HepG2 (cell line): ENCODE measurements at regions not wholly inside any gene's neighbourhood (a gene's known extent, or its start where the extent isn't known, plus 50 kb on each side); places are given as distances from the start of the nearest gene placed in this dataset.

ENCODE experiments used
- ATAC-seq: fragments of 200-7000 bp; cut with Tn5 transposase; 3 replicates; pipeline ENCODE4 v1.9.1; 2020; ENCODE audit warnings: mild to moderate bottlenecking, moderate library complexity
- BruUV-seq: library from RNA; stranded (reverse); fragments of 400-500 nt; replicated peaks from 2 replicates; lab custom pipeline; 2021; lab: Mats Ljungman, UMichigan
- CTCF ChIA-PET: fragments of 300-600 bp; formaldehyde crosslinking; extraction: SDS; loops from one replicate; lab custom pipeline; 2021; ENCODE audit warnings: low total read pairs, inconsistent platforms, low intra/inter-chr PET ratio; lab: Yijun Ruan, JAX
- POLR2A ChIA-PET: fragments of 350-600 bp; sonication (Branson Sonifier 250); formaldehyde crosslinking; loops from one replicate; lab custom pipeline; 2020; ENCODE audit warnings: antibody characterized with exemption, inconsistent platforms; lab: Yijun Ruan, JAX
- DNase-seq: peaks from one replicate; pipeline ENCODE4 v3.0.0-alpha.2; 2015; ENCODE audit warnings: low spot score
- FAIRE-seq: peaks from 3 replicates; lab custom pipeline; 2011; peaks lifted over from hg19 to GRCh38; lab: Jason Lieb, UNC
- H2AFZ ChIP-seq: one replicate; pipeline ENCODE4 v1.6.1; 2011; ENCODE audit warnings: low read length, inconsistent platforms
- H3K27ac ChIP-seq: fragments of 300-600 bp; 3 replicates; pipeline ENCODE4 v1.8.0; 2011; ENCODE audit warnings: mixed run types, mild to moderate bottlenecking, mixed read lengths, low read length, inconsistent platforms; ENCODE audit not compliant: insufficient read depth; ENCODE audit errors: extremely low read length
- H3K27me3 ChIP-seq, 2 experiments: fragments of 200-600 bp in 1 of 2; 2 replicates in 1 of 2; 3 replicates in 1 of 2; pipeline versions ENCODE4 v1.6.0 to v1.8.0; 2011; ENCODE audit warnings: low read length in 2 of 2, mild to moderate bottlenecking in 2 of 2, moderate library complexity in 2 of 2, inconsistent platforms in 1 of 2; ENCODE audit not compliant: insufficient read depth in 2 of 2, control insufficient read depth in 1 of 2
- H3K36me3 ChIP-seq, 2 experiments: fragments of 200-600 bp in 1 of 2; replicated peaks in 1 of 2; 2 replicates in 1 of 2; 3 replicates in 1 of 2; pipeline versions ENCODE4 v1.5.1 to v1.8.0; 2011; ENCODE audit warnings: low read length in 2 of 2, inconsistent platforms in 1 of 2; ENCODE audit not compliant: insufficient read depth in 2 of 2, control insufficient read depth in 1 of 2
- H3K4me1 ChIP-seq: 2 replicates; pipeline ENCODE4 v1.5.1; 2012; ENCODE audit warnings: low read length, inconsistent platforms; ENCODE audit not compliant: insufficient read depth
- H3K4me2 ChIP-seq: 2 replicates; pipeline ENCODE4 v1.6.0; 2011; ENCODE audit warnings: low read depth, low read length, inconsistent platforms
- H3K4me3 ChIP-seq, 3 experiments: fragments of 200-600 bp in 1 of 3; sonication (generic), shearing (Covaris generic) in 1 of 3; replicated peaks in 1 of 3; 2 replicates each; pipeline ENCODE4 v1.5.1; 2011 to 2016; ENCODE audit warnings: low read length in 3 of 3, inconsistent platforms in 2 of 3, low read depth in 2 of 3, mild to moderate bottlenecking in 2 of 3, control low read depth in 1 of 3, mixed read lengths in 1 of 3; ENCODE audit not compliant: insufficient read depth in 1 of 3
- H3K79me2 ChIP-seq: one replicate; pipeline ENCODE4 v1.6.1; 2011; ENCODE audit warnings: low read length, inconsistent platforms; ENCODE audit not compliant: insufficient read depth
- H3K9ac ChIP-seq: 2 replicates; pipeline ENCODE4 v1.6.0; 2011; ENCODE audit warnings: mild to moderate bottlenecking, low read depth, low read length, inconsistent platforms; ENCODE audit not compliant: insufficient read depth
- H3K9me3 ChIP-seq: 2 replicates; pipeline ENCODE4 v1.5.1; 2012; ENCODE audit warnings: mild to moderate bottlenecking, low read length
- H4K20me1 ChIP-seq: 2 replicates; pipeline ENCODE4 v1.6.0; 2011; ENCODE audit warnings: inconsistent platforms, mild to moderate bottlenecking, low read length, moderate library complexity; ENCODE audit not compliant: insufficient read depth
- MAFF ChIP-seq: IDR thresholded peaks from 2 replicates; pipeline ENCODE4 v1.6.1; 2011; ENCODE audit warnings: low read depth, low read length, improper control_type of control experiment
- MAFK ChIP-seq, 2 experiments: IDR thresholded peaks in 1 of 2; conservative IDR thresholded peaks in 1 of 2; 2 replicates each; pipeline ENCODE4 v1.6.1; 2011; ENCODE audit warnings: improper control_type of control experiment in 2 of 2, low read length in 2 of 2
- NBN ChIP-seq: fragments of 450-650 bp; conservative IDR thresholded peaks from 2 replicates; pipeline ENCODE4 v1.6.1; 2017
- STAG1 ChIP-seq: sonication (generic); formaldehyde crosslinking; IDR thresholded peaks from 2 replicates; pipeline ENCODE4 v1.4.0; 2020; ENCODE audit warnings: missing genetic modification reagents
- ZFAT ChIP-seq: sonication (generic); formaldehyde crosslinking; conservative IDR thresholded peaks from 2 replicates; pipeline ENCODE4 v1.8.1; 2023; ENCODE audit warnings: missing genetic modification reagents, inconsistent platforms
- ZFY ChIP-seq: sonication (generic); formaldehyde crosslinking; IDR thresholded peaks from 2 replicates; pipeline ENCODE4 v1.4.0; 2020; ENCODE audit warnings: missing genetic modification reagents
- ZNF264 ChIP-seq: sonication (generic); formaldehyde crosslinking; IDR thresholded peaks from 2 replicates; pipeline ENCODE4 v1.4.0; 2020; ENCODE audit warnings: missing genetic modification reagents
- ZNF274 ChIP-seq: sonication (generic); formaldehyde crosslinking; IDR thresholded peaks from 2 replicates; pipeline ENCODE4 v1.5.1; 2020; ENCODE audit warnings: mild to moderate bottlenecking, missing genetic modification reagents
- ZNF329 ChIP-seq: sonication (generic); formaldehyde crosslinking; IDR thresholded peaks from 2 replicates; pipeline ENCODE4 v1.9.0; 2021; ENCODE audit warnings: low read depth, mild to moderate bottlenecking, missing genetic modification reagents
- ZNF530 ChIP-seq: sonication (generic); formaldehyde crosslinking; IDR thresholded peaks from 2 replicates; pipeline ENCODE4 v1.5.0; 2020; ENCODE audit warnings: low read depth, mild to moderate bottlenecking, missing genetic modification reagents
- ZNF562 ChIP-seq: sonication (generic); formaldehyde crosslinking; IDR thresholded peaks from 2 replicates; pipeline ENCODE4 v1.8.0; 2022; ENCODE audit warnings: missing genetic modification reagents, borderline replicate concordance
- ZNF891 ChIP-seq: sonication (generic); formaldehyde crosslinking; IDR thresholded peaks from 2 replicates; pipeline ENCODE4 v1.5.0; 2020; ENCODE audit warnings: mild to moderate bottlenecking, missing genetic modification reagents
- ZSCAN12 ChIP-seq: sonication (generic); formaldehyde crosslinking; IDR thresholded peaks from 2 replicates; pipeline ENCODE4 v1.9.0; 2021; ENCODE audit warnings: mild to moderate bottlenecking, missing genetic modification reagents
- WGBS: methylation state at CpG from one replicate; pipeline ENCODE4 v1.1.6; 2017; ENCODE audit warnings: low lambda C conversion rate; 5-methylcytosine and 5-hydroxymethylcytosine counted together
- in situ Hi-C: cut with HindIII; loops from 2 replicates; pipeline ENCODE4 v1.10.0; 2017; ENCODE audit warnings: low pct_unique_long_range_greater_than_20kb; ENCODE audit not compliant: extremely low pct_ligation_motif_present
- intact Hi-C: fragments of 100-400 bp; cut with micrococcal nuclease; formaldehyde crosslinking; loops from one replicate; pipeline ENCODE4 v1.10.0; 2022; ENCODE audit not compliant: unreplicated experiment
- TF ChIP-seq, protein P1 (sequence below): sonication (generic); formaldehyde crosslinking; IDR thresholded peaks from 2 replicates; pipeline ENCODE4 v1.4.0; 2020; ENCODE audit warnings: mild to moderate bottlenecking, missing genetic modification reagents
- TF ChIP-seq, protein P2 (sequence below): fragments of 450-650 bp; IDR thresholded peaks from 2 replicates; pipeline ENCODE4 v1.6.1; 2016
- TF ChIP-seq, protein P3 (sequence below): sonication (generic); formaldehyde crosslinking; IDR thresholded peaks from 2 replicates; pipeline ENCODE4; 2020; ENCODE audit warnings: missing genetic modification reagents, mild to moderate bottlenecking, borderline replicate concordance
- TF ChIP-seq, protein P4 (sequence below): sonication (generic); formaldehyde crosslinking; IDR thresholded peaks from 2 replicates; pipeline ENCODE4 v1.5.0; 2020; ENCODE audit warnings: missing genetic modification reagents

DNA sequence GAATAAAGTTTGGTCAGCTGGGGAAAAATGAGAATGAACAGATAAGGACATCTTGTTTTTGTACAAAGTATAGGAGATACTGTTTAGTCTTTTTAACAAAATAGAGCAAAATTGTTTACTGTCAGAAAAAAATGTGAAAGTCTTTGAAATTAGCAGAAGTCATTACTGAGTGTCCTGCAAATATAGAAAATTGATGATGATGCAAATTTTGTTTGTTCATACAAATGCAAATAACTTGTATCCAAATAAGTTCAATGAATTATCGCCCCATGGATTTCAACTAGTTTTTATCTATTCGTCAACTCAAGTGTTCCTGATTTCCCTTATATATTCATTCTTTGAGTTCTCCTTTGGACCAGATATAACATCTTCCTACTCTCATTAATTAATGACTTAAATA lies 378.0 kb upstream of the SGO1 start:
- H3K27me3 ChIP-seq = no peaks in the 10 kb centered on the region
- DNase-seq = no peak
- H3K4me3 ChIP-seq = no peak overlapping the region
- H3K79me2 ChIP-seq = no peaks in the 10 kb centered on the region
- in situ Hi-C loops = no loop called here
- H3K4me2 ChIP-seq = no peak overlapping the region
- H3K36me3 ChIP-seq = no peaks in the 10 kb centered on the region
- H2AFZ ChIP-seq = no peak overlapping the region
- H3K27ac ChIP-seq = no peak overlapping the region
- peaks cover 59% of the 10 kb centered on the region for H3K9me3 ChIP-seq
- BruUV-seq = no TSS peak
- H3K9ac ChIP-seq = no peak overlapping the region
- FAIRE-seq = no peak
- no peaks in the 10 kb centered on the region for H4K20me1 ChIP-seq
- intact Hi-C loops = no loop called here
- POLR2A ChIA-PET = no interaction called here
- CTCF ChIA-PET = no interaction called here
- WGBS = 70% methylated on average over 2 of the region's 2 CpGs
- TF ChIP-seq ZNF891 (CRISPR knock-in tag) (no peak), ZFAT (CRISPR knock-in tag) (no peak), MAFF (peak; percentile 95), ZSCAN12 (CRISPR knock-in tag) (no peak), ZNF562 (CRISPR knock-in tag) (no peak), ZNF530 (CRISPR knock-in tag) (no peak), NBN (no peak), STAG1 (CRISPR knock-in tag) (no peak), ZNF329 (CRISPR knock-in tag) (no peak), ZNF274 (no peak), MAFK (conservative IDR thresholded peaks at IDR 0.05 in 1 of 2, IDR thresholded peaks at IDR 0.05 in 1 of 2; ENCODE audit: low read length in 2 of 2) (peak; percentile 92 to 97), ZFY (CRISPR knock-in tag) (no peak), ZNF264 (CRISPR knock-in tag) (no peak)
- TF ChIP-seq, protein P1, sequence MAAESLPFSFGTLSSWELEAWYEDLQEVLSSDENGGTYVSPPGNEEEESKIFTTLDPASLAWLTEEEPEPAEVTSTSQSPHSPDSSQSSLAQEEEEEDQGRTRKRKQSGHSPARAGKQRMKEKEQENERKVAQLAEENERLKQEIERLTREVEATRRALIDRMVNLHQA = no peak
- TF ChIP-seq, protein P2, sequence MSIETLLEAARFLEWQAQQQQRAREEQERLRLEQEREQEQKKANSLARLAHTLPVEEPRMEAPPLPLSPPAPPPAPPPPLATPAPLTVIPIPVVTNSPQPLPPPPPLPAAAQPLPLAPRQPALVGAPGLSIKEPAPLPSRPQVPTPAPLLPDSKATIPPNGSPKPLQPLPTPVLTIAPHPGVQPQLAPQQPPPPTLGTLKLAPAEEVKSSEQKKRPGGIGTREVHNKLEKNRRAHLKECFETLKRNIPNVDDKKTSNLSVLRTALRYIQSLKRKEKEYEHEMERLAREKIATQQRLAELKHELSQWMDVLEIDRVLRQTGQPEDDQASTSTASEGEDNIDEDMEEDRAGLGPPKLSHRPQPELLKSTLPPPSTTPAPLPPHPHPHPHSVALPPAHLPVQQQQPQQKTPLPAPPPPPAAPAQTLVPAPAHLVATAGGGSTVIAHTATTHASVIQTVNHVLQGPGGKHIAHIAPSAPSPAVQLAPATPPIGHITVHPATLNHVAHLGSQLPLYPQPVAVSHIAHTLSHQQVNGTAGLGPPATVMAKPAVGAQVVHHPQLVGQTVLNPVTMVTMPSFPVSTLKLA = no peak
- TF ChIP-seq, protein P3, sequence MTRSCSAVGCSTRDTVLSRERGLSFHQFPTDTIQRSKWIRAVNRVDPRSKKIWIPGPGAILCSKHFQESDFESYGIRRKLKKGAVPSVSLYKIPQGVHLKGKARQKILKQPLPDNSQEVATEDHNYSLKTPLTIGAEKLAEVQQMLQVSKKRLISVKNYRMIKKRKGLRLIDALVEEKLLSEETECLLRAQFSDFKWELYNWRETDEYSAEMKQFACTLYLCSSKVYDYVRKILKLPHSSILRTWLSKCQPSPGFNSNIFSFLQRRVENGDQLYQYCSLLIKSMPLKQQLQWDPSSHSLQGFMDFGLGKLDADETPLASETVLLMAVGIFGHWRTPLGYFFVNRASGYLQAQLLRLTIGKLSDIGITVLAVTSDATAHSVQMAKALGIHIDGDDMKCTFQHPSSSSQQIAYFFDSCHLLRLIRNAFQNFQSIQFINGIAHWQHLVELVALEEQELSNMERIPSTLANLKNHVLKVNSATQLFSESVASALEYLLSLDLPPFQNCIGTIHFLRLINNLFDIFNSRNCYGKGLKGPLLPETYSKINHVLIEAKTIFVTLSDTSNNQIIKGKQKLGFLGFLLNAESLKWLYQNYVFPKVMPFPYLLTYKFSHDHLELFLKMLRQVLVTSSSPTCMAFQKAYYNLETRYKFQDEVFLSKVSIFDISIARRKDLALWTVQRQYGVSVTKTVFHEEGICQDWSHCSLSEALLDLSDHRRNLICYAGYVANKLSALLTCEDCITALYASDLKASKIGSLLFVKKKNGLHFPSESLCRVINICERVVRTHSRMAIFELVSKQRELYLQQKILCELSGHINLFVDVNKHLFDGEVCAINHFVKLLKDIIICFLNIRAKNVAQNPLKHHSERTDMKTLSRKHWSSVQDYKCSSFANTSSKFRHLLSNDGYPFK = no peak
- TF ChIP-seq, protein P4, sequence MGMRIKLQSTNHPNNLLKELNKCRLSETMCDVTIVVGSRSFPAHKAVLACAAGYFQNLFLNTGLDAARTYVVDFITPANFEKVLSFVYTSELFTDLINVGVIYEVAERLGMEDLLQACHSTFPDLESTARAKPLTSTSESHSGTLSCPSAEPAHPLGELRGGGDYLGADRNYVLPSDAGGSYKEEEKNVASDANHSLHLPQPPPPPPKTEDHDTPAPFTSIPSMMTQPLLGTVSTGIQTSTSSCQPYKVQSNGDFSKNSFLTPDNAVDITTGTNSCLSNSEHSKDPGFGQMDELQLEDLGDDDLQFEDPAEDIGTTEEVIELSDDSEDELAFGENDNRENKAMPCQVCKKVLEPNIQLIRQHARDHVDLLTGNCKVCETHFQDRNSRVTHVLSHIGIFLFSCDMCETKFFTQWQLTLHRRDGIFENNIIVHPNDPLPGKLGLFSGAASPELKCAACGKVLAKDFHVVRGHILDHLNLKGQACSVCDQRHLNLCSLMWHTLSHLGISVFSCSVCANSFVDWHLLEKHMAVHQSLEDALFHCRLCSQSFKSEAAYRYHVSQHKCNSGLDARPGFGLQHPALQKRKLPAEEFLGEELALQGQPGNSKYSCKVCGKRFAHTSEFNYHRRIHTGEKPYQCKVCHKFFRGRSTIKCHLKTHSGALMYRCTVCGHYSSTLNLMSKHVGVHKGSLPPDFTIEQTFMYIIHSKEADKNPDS = no peak
- no peaks in the 10 kb centered on the region for H3K4me1 ChIP-seq
- ATAC-seq = no peak
